VCaP (cell line): ENCODE measurements at regions not wholly inside any gene's neighbourhood (a gene's known extent, or its start where the extent isn't known, plus 50 kb on each side); places are given as distances from the start of the nearest gene placed in this dataset.

Experiments
- H3K27ac ChIP-seq: fragments of 450-650 bp; 2 replicates; pipeline ENCODE4 v1.5.1; 2017
- CTCF ChIP-seq: fragments of 450-650 bp; conservative IDR thresholded peaks from 2 replicates; pipeline ENCODE4 v1.5.1; 2017; ENCODE audit warnings: mild to moderate bottlenecking, moderate library complexity

- TF ChIP-seq CTCF, result no peak
- no peak overlapping the region for H3K27ac ChIP-seq
Observed at GRCh38 chr18:78105611-78106010, 856.0 kb downstream of the GALR1 start.

GRCh38 chr18:78106946-78107345 lies 857.3 kb downstream of the GALR1 start:
- no peak for TF ChIP-seq CTCF
- no peak overlapping the region for H3K27ac ChIP-seq

GRCh38 chr18:78107363-78107762 lies 857.7 kb downstream of the GALR1 start:
- no peak for TF ChIP-seq CTCF

GRCh38 chr18:78108554-78108953 lies 858.9 kb downstream of the GALR1 start:
- no peak overlapping the region for H3K27ac ChIP-seq
- TF ChIP-seq CTCF, result no peak

More at GRCh38 chr18:78107363-78107762, 857.7 kb downstream of the GALR1 start:
- no peak overlapping the region for H3K27ac ChIP-seq

GRCh38 chr18:78113136-78113939 lies 863.7 kb downstream of the GALR1 start:
- H3K27ac ChIP-seq, result no peak overlapping the region
- TF ChIP-seq CTCF, result no peak

GRCh38 chr18:78113940-78114251 lies 864.2 kb downstream of the GALR1 start:
- H3K27ac ChIP-seq, result no peak overlapping the region
- TF ChIP-seq CTCF, result no peak

- H3K27ac ChIP-seq, result no peak overlapping the region
- TF ChIP-seq CTCF, result no peak
Observed at GRCh38 chr18:78115896-78116561, 863.6 kb upstream of the SALL3 start.
